ENCODE measurements at regions not wholly inside any gene's neighbourhood (a gene's known extent, or its start where the extent isn't known, plus 50 kb on each side); places are given as distances from the start of the nearest gene placed in this dataset.

- TF ChIP-seq CTCF (IDR thresholded peaks at IDR 0.05), result no peak
- TF ChIP-seq POLR2A (IDR thresholded peaks at IDR 0.05), result no peak
These were observed 1849.5 kb upstream of the ACO1 start for GRCh38 chr9:30534896-30535295.

All from right lobe of liver (tissue), 4 donors.